Tibial artery (tissue), 4 donors: ENCODE measurements at regions not wholly inside any gene's neighbourhood (a gene's known extent, or its start where the extent isn't known, plus 50 kb on each side); places are given as distances from the start of the nearest gene placed in this dataset.

Experiments
- DNase-seq, 2 donors: peaks; one replicate each; pipeline ENCODE4 v3.0.0-alpha.2; 2019
- H3K27ac ChIP-seq, 2 donors: fragments of 200-600 bp; sonication (generic) in 1 of 2; 1 replicate in 1 of 2; 2 replicates in 1 of 2; pipeline ENCODE4 v1.5.1; 2018 to 2019; ENCODE audit warnings: mild to moderate bottlenecking in 1 of 2
- H3K27me3 ChIP-seq, 2 donors: fragments of 200-600 bp; sonication (generic) in 1 of 2; one replicate each; pipeline versions ENCODE4 v1.5.1 to v1.6.0; 2016 to 2019
- H3K36me3 ChIP-seq, 3 donors: fragments of 200-600 bp; sonication (generic) in 2 of 3; one replicate each; pipeline ENCODE4 v1.5.1; 2016 to 2019; ENCODE audit warnings: mild to moderate bottlenecking in 2 of 3
- H3K4me1 ChIP-seq, 4 donors: fragments of 200-600 bp; sonication (generic) in 2 of 4; 1 replicate in 3 of 4; 2 replicates in 1 of 4; pipeline ENCODE4 v1.5.1; 2016 to 2019
- H3K4me3 ChIP-seq, 2 donors: fragments of 200-600 bp; sonication (generic) in 1 of 2; 1 replicate in 1 of 2; 2 replicates in 1 of 2; pipeline ENCODE4 v1.5.1; 2018 to 2019; ENCODE audit warnings: mild to moderate bottlenecking in 2 of 2
- H3K9me3 ChIP-seq, 3 donors: fragments of 200-600 bp; sonication (generic) in 1 of 3; one replicate each; pipeline ENCODE4 v1.5.1; 2016 to 2019
- CTCF ChIP-seq, 2 experiments: fragments of 200-600 bp in 1 of 2; fragments of 450-650 bp in 1 of 2; IDR thresholded peaks; one replicate each; pipeline ENCODE4 v1.5.1; 2017 to 2019; ENCODE audit warnings: antibody characterized with exemption in 2 of 2, mild to moderate bottlenecking in 1 of 2, moderate library complexity in 1 of 2
- intact Hi-C: fragments of 100-400 bp; cut with DNase I; formaldehyde crosslinking; loops from one replicate; pipeline ENCODE4 v1.15.0; 2023; ENCODE audit warnings: low total_unique reads

- Histone ChIP-seq H3K27ac (no peak overlapping the region), H3K36me3 (no peaks in the 10 kb centered on the region), H3K4me3 (no peak overlapping the region), H3K4me1 (no peaks in the 10 kb centered on the region), H3K9me3 (no peaks in the 10 kb centered on the region), H3K27me3 (peaks cover 0 to 3% of the 10 kb centered on the region in 2 donors)
- no peak for TF ChIP-seq CTCF (IDR thresholded peaks at IDR 0.05)
- intact Hi-C loops = no loop called here
- DNase-seq = no peak
Observed at GRCh38 chr7:35499226-35499625, 195.7 kb downstream of the HERPUD2 start.

- H3K27me3 ChIP-seq = peaks cover 0 to 3% of the 10 kb centered on the region in 2 donors
- DNase-seq = no peak
- no peaks in the 10 kb centered on the region for H3K36me3 ChIP-seq
- H3K9me3 ChIP-seq = no peaks in the 10 kb centered on the region
- no peak overlapping the region for H3K4me3 ChIP-seq
- intact Hi-C loops = no loop called here
- no peak overlapping the region for H3K27ac ChIP-seq
- no peak for TF ChIP-seq CTCF (IDR thresholded peaks at IDR 0.05)
- H3K4me1 ChIP-seq = no peaks in the 10 kb centered on the region
Observed at GRCh38 chr7:35498416-35498815, 196.5 kb downstream of the HERPUD2 start.

- H3K27me3 ChIP-seq = peaks cover 0 to 3% of the 10 kb centered on the region in 2 donors
- H3K36me3 ChIP-seq = no peaks in the 10 kb centered on the region
- DNase-seq = no peak
- no peak overlapping the region for H3K4me3 ChIP-seq
- H3K9me3 ChIP-seq = no peaks in the 10 kb centered on the region
- intact Hi-C loops = no loop called here
- no peaks in the 10 kb centered on the region for H3K4me1 ChIP-seq
- no peak for TF ChIP-seq CTCF (IDR thresholded peaks at IDR 0.05)
- no peak overlapping the region for H3K27ac ChIP-seq
Observed at GRCh38 chr7:35495844-35496243, 199.1 kb downstream of the HERPUD2 start.

GRCh38 chr7:35495377-35495776 lies 199.6 kb downstream of the HERPUD2 start:
- H3K4me3 ChIP-seq = no peak overlapping the region
- H3K27me3 ChIP-seq = peaks cover 0 to 3% of the 10 kb centered on the region in 2 donors
- no peak overlapping the region for H3K27ac ChIP-seq
- H3K36me3 ChIP-seq = no peaks in the 10 kb centered on the region
- DNase-seq = no peak
- H3K4me1 ChIP-seq = no peaks in the 10 kb centered on the region
- intact Hi-C loops = no loop called here
- no peaks in the 10 kb centered on the region for H3K9me3 ChIP-seq
- no peak for TF ChIP-seq CTCF (IDR thresholded peaks at IDR 0.05)

- Histone ChIP-seq H3K4me3 (no peak overlapping the region), H3K27ac (no peak overlapping the region), H3K36me3 (no peaks in the 10 kb centered on the region), H3K27me3 (peaks cover 0 to 3% of the 10 kb centered on the region in 2 donors), H3K4me1 (no peaks in the 10 kb centered on the region), H3K9me3 (no peaks in the 10 kb centered on the region)
- no peak for DNase-seq
- intact Hi-C loops = no loop called here
- TF ChIP-seq CTCF (IDR thresholded peaks at IDR 0.05) = no peak
Observed at GRCh38 chr7:35494407-35494806, 200.5 kb downstream of the HERPUD2 start.
